Keratinocyte (primary cell): ENCODE measurements at regions not wholly inside any gene's neighbourhood (a gene's known extent, or its start where the extent isn't known, plus 50 kb on each side); places are given as distances from the start of the nearest gene placed in this dataset.

Source experiments
- DNase-seq: peaks from one replicate; pipeline ENCODE4 v3.0.0-alpha.2; 2011; ENCODE audit warnings: low read depth, missing footprints, low spot score
- FAIRE-seq: peaks from 2 replicates; lab custom pipeline; 2011; peaks lifted over from hg19 to GRCh38; lab: Jason Lieb, UNC
- H2AFZ ChIP-seq: 2 replicates; pipeline ENCODE4 v1.6.0; 2012; ENCODE audit warnings: low read length, control low read depth, inconsistent platforms; ENCODE audit not compliant: control insufficient read depth
- H3K27ac ChIP-seq: 2 replicates; pipeline ENCODE4 v1.5.1; 2011; ENCODE audit warnings: low read length; ENCODE audit not compliant: control insufficient read depth, insufficient read depth
- H3K27me3 ChIP-seq: 3 replicates; pipeline ENCODE4 v1.6.0; 2011; ENCODE audit warnings: low read length; ENCODE audit not compliant: control insufficient read depth, insufficient read depth; ENCODE audit errors: extremely low read depth
- H3K36me3 ChIP-seq, 2 experiments: 2 replicates in 1 of 2; 3 replicates in 1 of 2; pipeline ENCODE4 v1.5.1; 2011; ENCODE audit warnings: low read length in 2 of 2, mild to moderate bottlenecking in 1 of 2; ENCODE audit not compliant: control insufficient read depth in 2 of 2, insufficient read depth in 2 of 2; ENCODE audit errors: extremely low read depth in 1 of 2
- H3K4me1 ChIP-seq: 3 replicates; pipeline ENCODE4 v1.5.1; 2011; ENCODE audit warnings: low read length; ENCODE audit not compliant: control insufficient read depth, insufficient read depth; ENCODE audit errors: extremely low read depth
- H3K4me2 ChIP-seq: 3 replicates; pipeline ENCODE4 v1.6.0; 2011; ENCODE audit warnings: low read depth, low read length; ENCODE audit not compliant: control insufficient read depth, insufficient read depth; ENCODE audit errors: extremely low read depth
- H3K4me3 ChIP-seq, 3 experiments: fragments of 200-600 bp in 1 of 3; sonication (generic) in 1 of 3; 2 replicates in 2 of 3; 3 replicates in 1 of 3; pipeline ENCODE4 v1.5.1; 2011 to 2016; ENCODE audit warnings: low read length in 3 of 3, mild to moderate bottlenecking in 3 of 3, control low read depth in 2 of 3, inconsistent platforms in 1 of 3, low read depth in 1 of 3, mixed read lengths in 1 of 3, mixed run types in 1 of 3, moderate library complexity in 1 of 3; ENCODE audit not compliant: control insufficient read depth in 2 of 3, insufficient read depth in 2 of 3; ENCODE audit errors: extremely low read depth in 1 of 3
- H3K79me2 ChIP-seq: 2 replicates; pipeline ENCODE4 v1.6.0; 2012; ENCODE audit warnings: low read length; ENCODE audit not compliant: control insufficient read depth, insufficient read depth
- H3K9ac ChIP-seq: 3 replicates; pipeline ENCODE4 v1.6.0; 2011; ENCODE audit warnings: low read length; ENCODE audit not compliant: control insufficient read depth, insufficient read depth; ENCODE audit errors: extremely low read depth
- H3K9me1 ChIP-seq: 3 replicates; pipeline ENCODE4 v1.6.0; 2011; ENCODE audit warnings: low read length; ENCODE audit not compliant: control insufficient read depth, insufficient read depth; ENCODE audit errors: extremely low read depth
- H3K9me3 ChIP-seq: 2 replicates; pipeline ENCODE4 v1.5.1; 2012; ENCODE audit warnings: low read depth, low read length; ENCODE audit not compliant: control insufficient read depth
- H4K20me1 ChIP-seq: 3 replicates; pipeline ENCODE4 v1.6.0; 2011; ENCODE audit warnings: low read length; ENCODE audit not compliant: control insufficient read depth, insufficient read depth; ENCODE audit errors: extremely low read depth
- EZH2 ChIP-seq: IDR thresholded peaks from one replicate; pipeline ENCODE4 v1.6.1; 2012; ENCODE audit warnings: inconsistent platforms, mild to moderate bottlenecking, low read length, moderate library complexity
- dilution Hi-C: fragments of 300-500 bp; cut with MboI; formaldehyde crosslinking; loops from one replicate; pipeline ENCODE4 v1.7.0; 2020; ENCODE audit warnings: low sequenced_read_pairs; ENCODE audit not compliant: extremely low pct_ligation_motif_present
- TF ChIP-seq, protein P1 (sequence below), 3 experiments: IDR thresholded peaks in 1 of 3; conservative IDR thresholded peaks in 1 of 3; optimal IDR thresholded peaks in 1 of 3; 2 replicates in 2 of 3; 3 replicates in 1 of 3; pipeline versions ENCODE3 to v1.5.1; 2011; ENCODE audit warnings: low read length in 3 of 3, mild to moderate bottlenecking in 3 of 3, moderate library complexity in 2 of 3, control low read depth in 1 of 3, inconsistent platforms in 1 of 3; ENCODE audit not compliant: insufficient read depth in 2 of 3; ENCODE audit errors: extremely low read depth in 1 of 3

- no peaks in the 10 kb centered on the region for H4K20me1 ChIP-seq
- H3K27me3 ChIP-seq = no peaks in the 10 kb centered on the region
- no peaks in the 10 kb centered on the region for H3K36me3 ChIP-seq
- H3K9ac ChIP-seq = no peak overlapping the region
- no peak overlapping the region for H3K4me3 ChIP-seq
- H3K9me3 ChIP-seq = no peaks in the 10 kb centered on the region
- no peak for TF ChIP-seq EZH2
- TF ChIP-seq, protein P1, sequence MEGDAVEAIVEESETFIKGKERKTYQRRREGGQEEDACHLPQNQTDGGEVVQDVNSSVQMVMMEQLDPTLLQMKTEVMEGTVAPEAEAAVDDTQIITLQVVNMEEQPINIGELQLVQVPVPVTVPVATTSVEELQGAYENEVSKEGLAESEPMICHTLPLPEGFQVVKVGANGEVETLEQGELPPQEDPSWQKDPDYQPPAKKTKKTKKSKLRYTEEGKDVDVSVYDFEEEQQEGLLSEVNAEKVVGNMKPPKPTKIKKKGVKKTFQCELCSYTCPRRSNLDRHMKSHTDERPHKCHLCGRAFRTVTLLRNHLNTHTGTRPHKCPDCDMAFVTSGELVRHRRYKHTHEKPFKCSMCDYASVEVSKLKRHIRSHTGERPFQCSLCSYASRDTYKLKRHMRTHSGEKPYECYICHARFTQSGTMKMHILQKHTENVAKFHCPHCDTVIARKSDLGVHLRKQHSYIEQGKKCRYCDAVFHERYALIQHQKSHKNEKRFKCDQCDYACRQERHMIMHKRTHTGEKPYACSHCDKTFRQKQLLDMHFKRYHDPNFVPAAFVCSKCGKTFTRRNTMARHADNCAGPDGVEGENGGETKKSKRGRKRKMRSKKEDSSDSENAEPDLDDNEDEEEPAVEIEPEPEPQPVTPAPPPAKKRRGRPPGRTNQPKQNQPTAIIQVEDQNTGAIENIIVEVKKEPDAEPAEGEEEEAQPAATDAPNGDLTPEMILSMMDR (optimal IDR thresholded peaks at IDR 0.05 in 1 of 3, IDR thresholded peaks at IDR 0.05 in 1 of 3, conservative IDR thresholded peaks at IDR 0.05 in 1 of 3; ENCODE audit: extremely low read depth in 1 of 3, insufficient read depth in 2 of 3, low read length in 3 of 3) = no peak
- H3K4me1 ChIP-seq = no peaks in the 10 kb centered on the region
- DNase-seq = no peak
- H2AFZ ChIP-seq = no peak overlapping the region
- H3K79me2 ChIP-seq = no peaks in the 10 kb centered on the region
- no peak for FAIRE-seq
- H3K4me2 ChIP-seq = no peak overlapping the region
- no peaks in the 10 kb centered on the region for H3K9me1 ChIP-seq
- H3K27ac ChIP-seq = no peak overlapping the region
- dilution Hi-C loops = no loop called here
Measured at GRCh38 chr10:28202941-28203352, 99.9 kb downstream of the MPP7 start.

- FAIRE-seq = no peak
- Histone ChIP-seq H3K36me3 (no peaks in the 10 kb centered on the region), H3K4me3 (no peak overlapping the region), H3K27me3 (no peaks in the 10 kb centered on the region), H3K9me1 (no peaks in the 10 kb centered on the region), H3K4me1 (no peaks in the 10 kb centered on the region), H3K9me3 (no peaks in the 10 kb centered on the region), H3K79me2 (no peaks in the 10 kb centered on the region), H3K27ac (no peak overlapping the region), H2AFZ (no peak overlapping the region), H3K4me2 (no peak overlapping the region), H4K20me1 (no peaks in the 10 kb centered on the region), H3K9ac (no peak overlapping the region)
- TF ChIP-seq EZH2 = no peak
- TF ChIP-seq, protein P1 (optimal IDR thresholded peaks at IDR 0.05 in 1 of 3, IDR thresholded peaks at IDR 0.05 in 1 of 3, conservative IDR thresholded peaks at IDR 0.05 in 1 of 3; ENCODE audit: extremely low read depth in 1 of 3, insufficient read depth in 2 of 3, low read length in 3 of 3) = no peak
- dilution Hi-C loops = no loop called here
- DNase-seq = no peak
Measured at GRCh38 chr10:28201410-28202400, 101.2 kb downstream of the MPP7 start.
